HL-60 (cell line): ENCODE measurements at regions not wholly inside any gene's neighbourhood (a gene's known extent, or its start where the extent isn't known, plus 50 kb on each side); places are given as distances from the start of the nearest gene placed in this dataset.

Experiments
- CTCF ChIP-seq: IDR thresholded peaks from one replicate; pipeline ENCODE4 v1.5.1; 2011; ENCODE audit warnings: low read length, control low read depth, inconsistent platforms; ENCODE audit not compliant: insufficient read depth
- GABPA ChIP-seq: IDR thresholded peaks from 2 replicates; pipeline ENCODE4 v1.6.1; 2012; ENCODE audit warnings: low read depth
- SPI1 ChIP-seq: IDR thresholded peaks from 2 replicates; pipeline ENCODE4 v1.6.1; 2012; ENCODE audit warnings: low read depth, mild to moderate bottlenecking, borderline replicate concordance

GRCh38 chr4:123485601-123486000, 89.0 kb downstream of the SPRY1 start:
- no peak for TF ChIP-seq CTCF
- no peak for TF ChIP-seq GABPA
- 0 out of 2 replicates have a peak, but pooled peaks have one; percentile 24 for TF ChIP-seq SPI1
